ENCODE measurements at regions not wholly inside any gene's neighbourhood (a gene's known extent, or its start where the extent isn't known, plus 50 kb on each side); places are given as distances from the start of the nearest gene placed in this dataset.

GRCh38 chr13:47415048-47415447 lies 518.2 kb upstream of the HTR2A start:
- H3K4me1 ChIP-seq (ENCODE audit: control insufficient read depth, insufficient read depth, low read length): no peaks in the 10 kb centered on the region
- H3K27ac ChIP-seq (ENCODE audit: extremely low read depth, low read depth, low read length): no peak overlapping the region
- no peak overlapping the region for H3K4me3 ChIP-seq (ENCODE audit: low read depth, low read length)
- no peaks in the 10 kb centered on the region for H3K9me3 ChIP-seq (ENCODE audit: control insufficient read depth, insufficient read depth, low read depth, low read length)
- no peaks in the 10 kb centered on the region for H3K36me3 ChIP-seq (ENCODE audit: control insufficient read depth in 2 of 2, insufficient read depth in 1 of 2, low read length in 2 of 2)
- CTCF ChIA-PET: no interaction called here
- TF ChIP-seq GLI4 (tag by site-specific recombination; IDR thresholded peaks at IDR 0.05) (no peak), ZNF140 (tag by site-specific recombination; IDR thresholded peaks at IDR 0.05) (no peak)
- POLR2A ChIA-PET: no interaction called here

- Histone ChIP-seq H3K9me3 (ENCODE audit: control insufficient read depth, insufficient read depth, low read depth, low read length) (no peaks in the 10 kb centered on the region), H3K27ac (ENCODE audit: extremely low read depth, low read depth, low read length) (no peak overlapping the region), H3K4me1 (ENCODE audit: control insufficient read depth, insufficient read depth, low read length) (no peaks in the 10 kb centered on the region), H3K4me3 (ENCODE audit: low read depth, low read length) (no peak overlapping the region), H3K36me3 (ENCODE audit: control insufficient read depth in 2 of 2, insufficient read depth in 1 of 2, low read length in 2 of 2) (no peaks in the 10 kb centered on the region)
- ChIA-PET CTCF (no interaction called here), POLR2A (no interaction called here)
- TF ChIP-seq ZNF791 (tag by site-specific recombination; IDR thresholded peaks at IDR 0.05) (no peak), ZNF785 (tag by site-specific recombination; IDR thresholded peaks at IDR 0.05) (no peak), ZNF560 (tag by site-specific recombination; IDR thresholded peaks at IDR 0.05; ENCODE audit: borderline replicate concordance) (no peak), ZNF449 (tag by site-specific recombination; IDR thresholded peaks at IDR 0.05) (no peak), KLF1 (tag by site-specific recombination; IDR thresholded peaks at IDR 0.05) (no peak), PRDM2 (tag by site-specific recombination; IDR thresholded peaks at IDR 0.05; ENCODE audit: borderline replicate concordance) (no peak), ZNF621 (tag by site-specific recombination; IDR thresholded peaks at IDR 0.05) (no peak), ZNF777 (tag by site-specific recombination; IDR thresholded peaks at IDR 0.05; ENCODE audit: borderline replicate concordance) (no peak), KLF16 (tag by site-specific recombination; IDR thresholded peaks at IDR 0.05) (no peak), ZBTB10 (tag by site-specific recombination; IDR thresholded peaks at IDR 0.05) (no peak), ZNF580 (tag by site-specific recombination; IDR thresholded peaks at IDR 0.05) (no peak), SP3 (tag by site-specific recombination; IDR thresholded peaks at IDR 0.05) (no peak), ZNF513 (tag by site-specific recombination; IDR thresholded peaks at IDR 0.05) (no peak), ZNF239 (tag by site-specific recombination; IDR thresholded peaks at IDR 0.05) (no peak), ZEB2 (tag by site-specific recombination; IDR thresholded peaks at IDR 0.05) (no peak)
Observed at GRCh38 chr13:47413526-47413925, 516.7 kb upstream of the HTR2A start.
